ENCODE measurements at regions not wholly inside any gene's neighbourhood (a gene's known extent, or its start where the extent isn't known, plus 50 kb on each side); places are given as distances from the start of the nearest gene placed in this dataset.

- intact Hi-C loops (cut with DNase I) = no loop called here
- no peak overlapping the region for H3K27ac ChIP-seq
- TF ChIP-seq POLR2A (IDR thresholded peaks at IDR 0.05) (no peak), POLR2AphosphoS5 (IDR thresholded peaks at IDR 0.05; ENCODE audit: insufficient read depth in 1 of 2, low read depth in 1 of 2) (no peak)
- TF ChIP-seq, protein P1, sequence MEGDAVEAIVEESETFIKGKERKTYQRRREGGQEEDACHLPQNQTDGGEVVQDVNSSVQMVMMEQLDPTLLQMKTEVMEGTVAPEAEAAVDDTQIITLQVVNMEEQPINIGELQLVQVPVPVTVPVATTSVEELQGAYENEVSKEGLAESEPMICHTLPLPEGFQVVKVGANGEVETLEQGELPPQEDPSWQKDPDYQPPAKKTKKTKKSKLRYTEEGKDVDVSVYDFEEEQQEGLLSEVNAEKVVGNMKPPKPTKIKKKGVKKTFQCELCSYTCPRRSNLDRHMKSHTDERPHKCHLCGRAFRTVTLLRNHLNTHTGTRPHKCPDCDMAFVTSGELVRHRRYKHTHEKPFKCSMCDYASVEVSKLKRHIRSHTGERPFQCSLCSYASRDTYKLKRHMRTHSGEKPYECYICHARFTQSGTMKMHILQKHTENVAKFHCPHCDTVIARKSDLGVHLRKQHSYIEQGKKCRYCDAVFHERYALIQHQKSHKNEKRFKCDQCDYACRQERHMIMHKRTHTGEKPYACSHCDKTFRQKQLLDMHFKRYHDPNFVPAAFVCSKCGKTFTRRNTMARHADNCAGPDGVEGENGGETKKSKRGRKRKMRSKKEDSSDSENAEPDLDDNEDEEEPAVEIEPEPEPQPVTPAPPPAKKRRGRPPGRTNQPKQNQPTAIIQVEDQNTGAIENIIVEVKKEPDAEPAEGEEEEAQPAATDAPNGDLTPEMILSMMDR (IDR thresholded peaks at IDR 0.05) = no peak
- no peaks in the 10 kb centered on the region for H3K36me3 ChIP-seq
- no peaks in the 10 kb centered on the region for H3K4me1 ChIP-seq
- H3K4me3 ChIP-seq = no peak overlapping the region
- H3K9me3 ChIP-seq = no peaks in the 10 kb centered on the region
- H3K27me3 ChIP-seq = no peaks in the 10 kb centered on the region
- no peak for DNase-seq (ENCODE audit: extremely low spot score in 2 of 2)
Observed at GRCh38 chr18:47632970-47633635, 297.4 kb downstream of the SMAD2 start.

DNA sequence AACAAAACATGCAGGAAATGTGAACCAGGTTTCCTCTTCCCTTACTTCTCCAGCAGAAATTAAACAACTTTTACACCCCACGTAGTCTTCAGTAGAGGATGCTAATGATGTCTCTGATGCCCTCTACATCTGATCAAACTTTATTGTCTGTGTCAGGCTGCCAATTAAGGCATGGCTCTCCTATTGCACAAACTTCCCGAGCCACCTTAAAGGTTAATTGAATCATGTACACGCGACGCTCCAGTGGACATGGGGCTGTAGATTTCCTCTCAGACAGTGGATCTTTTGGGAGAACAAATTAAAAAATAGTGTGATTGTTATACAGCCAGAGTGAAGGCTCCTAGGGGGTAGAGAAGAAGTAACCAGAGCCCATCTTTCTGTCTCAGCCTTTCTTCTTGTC is 301.6 kb downstream of the SMAD2 start:
- no peak for DNase-seq (ENCODE audit: extremely low spot score in 2 of 2)
- Histone ChIP-seq H3K4me3 (no peak overlapping the region), H3K27me3 (no peaks in the 10 kb centered on the region), H3K27ac (no peak overlapping the region), H3K9me3 (no peaks in the 10 kb centered on the region), H3K4me1 (no peaks in the 10 kb centered on the region), H3K36me3 (no peaks in the 10 kb centered on the region)
- intact Hi-C loops (cut with DNase I) = no loop called here
- TF ChIP-seq, protein P1 (IDR thresholded peaks at IDR 0.05) = no peak
- TF ChIP-seq POLR2AphosphoS5 (IDR thresholded peaks at IDR 0.05; ENCODE audit: insufficient read depth in 1 of 2, low read depth in 1 of 2) (no peak), POLR2A (IDR thresholded peaks at IDR 0.05) (no peak)

DNA sequence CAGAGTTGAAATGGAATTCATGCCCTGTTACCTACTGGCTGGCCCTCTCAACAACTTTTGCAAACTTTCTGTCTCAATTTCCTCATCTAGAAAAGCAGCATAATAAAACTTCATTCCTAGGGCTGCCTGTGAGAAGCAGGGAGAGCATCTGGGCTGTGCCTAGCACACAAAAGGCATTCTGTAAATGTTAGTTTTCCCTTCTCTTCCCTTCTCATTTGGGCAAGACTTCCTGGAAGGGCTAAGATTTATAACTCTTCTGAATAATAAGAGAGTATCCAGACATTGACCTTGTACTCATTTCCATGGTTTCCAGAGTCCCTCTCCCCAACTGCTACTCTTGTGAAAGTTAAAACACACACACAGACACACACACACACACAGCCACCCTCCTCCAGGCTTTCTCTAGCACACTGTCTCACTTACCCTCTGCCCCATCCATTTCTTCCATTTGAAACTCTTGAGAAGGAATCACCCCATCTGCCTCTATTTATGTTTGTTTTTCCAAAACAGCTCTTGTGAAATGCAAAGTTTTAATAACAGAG is 302.1 kb downstream of the SMAD2 start:
- intact Hi-C loops (cut with DNase I) = no loop called here
- no peak overlapping the region for H3K27ac ChIP-seq

GRCh38 chr18:47627030-47627429 is 303.4 kb downstream of the SMAD2 start:
- H3K27ac ChIP-seq = no peak overlapping the region
- TF ChIP-seq POLR2AphosphoS5 (IDR thresholded peaks at IDR 0.05; ENCODE audit: insufficient read depth in 1 of 2, low read depth in 1 of 2) (no peak), POLR2A (IDR thresholded peaks at IDR 0.05) (no peak)
- TF ChIP-seq, protein P1 (IDR thresholded peaks at IDR 0.05) = no peak
- intact Hi-C loops (cut with DNase I) = no loop called here

More for the DNA sequence above, 302.1 kb downstream of the SMAD2 start:
- H3K4me3 ChIP-seq = no peak overlapping the region
- DNase-seq (ENCODE audit: extremely low spot score in 2 of 2) = no peak
- no peaks in the 10 kb centered on the region for H3K36me3 ChIP-seq
- TF ChIP-seq, protein P1 (IDR thresholded peaks at IDR 0.05) = no peak
- no peak for TF ChIP-seq POLR2A (IDR thresholded peaks at IDR 0.05)
- no peak for TF ChIP-seq POLR2AphosphoS5 (IDR thresholded peaks at IDR 0.05; ENCODE audit: insufficient read depth in 1 of 2, low read depth in 1 of 2)
- no peaks in the 10 kb centered on the region for H3K27me3 ChIP-seq
- H3K9me3 ChIP-seq = no peaks in the 10 kb centered on the region
- no peaks in the 10 kb centered on the region for H3K4me1 ChIP-seq

DNA sequence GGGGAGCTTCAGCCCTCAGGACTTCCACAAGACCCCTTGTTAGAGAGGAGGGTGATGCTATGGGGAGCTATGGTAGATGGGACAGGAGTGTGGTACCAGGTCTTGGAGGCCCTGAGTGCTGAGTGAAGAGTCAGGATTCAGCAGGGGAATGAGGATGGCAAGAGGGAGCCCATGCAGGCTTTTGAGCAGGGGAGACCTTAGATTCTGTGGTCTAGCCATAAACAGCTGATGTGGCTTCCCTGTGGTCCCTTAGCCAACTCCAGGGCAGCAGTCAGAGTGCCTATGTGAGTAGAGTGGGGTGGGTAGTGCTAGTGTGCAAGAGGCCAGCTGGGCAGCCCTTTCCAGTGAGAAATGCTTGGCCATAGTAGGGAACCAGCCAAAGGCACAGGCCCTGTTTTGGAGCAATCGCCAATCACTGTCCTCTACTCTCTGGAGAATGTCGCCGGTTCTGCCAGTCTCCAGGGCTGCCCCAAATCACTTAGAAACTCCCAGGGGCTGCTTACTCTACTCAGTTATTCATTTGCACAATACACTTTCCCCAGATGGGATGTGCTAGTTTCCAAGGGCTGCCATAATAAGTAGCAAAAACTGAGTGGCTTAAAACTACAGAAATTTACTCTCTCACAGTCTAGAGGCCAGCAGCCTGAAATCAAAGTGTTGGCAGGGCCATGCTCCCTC is 310.5 kb downstream of the SMAD2 start:
- DNase-seq (ENCODE audit: extremely low spot score in 2 of 2) = peak; percentile 37 to 58
- H3K27ac ChIP-seq = no peak overlapping the region
- TF ChIP-seq POLR2A (IDR thresholded peaks at IDR 0.05) (no peak), POLR2AphosphoS5 (IDR thresholded peaks at IDR 0.05; ENCODE audit: insufficient read depth in 1 of 2, low read depth in 1 of 2) (no peak)
- TF ChIP-seq, protein P1 (IDR thresholded peaks at IDR 0.05) = no peak

More at GRCh38 chr18:47627030-47627429, 303.4 kb downstream of the SMAD2 start:
- Histone ChIP-seq H3K36me3 (no peaks in the 10 kb centered on the region), H3K4me1 (no peaks in the 10 kb centered on the region), H3K27me3 (no peaks in the 10 kb centered on the region), H3K9me3 (no peaks in the 10 kb centered on the region), H3K4me3 (no peak overlapping the region)
- no peak for DNase-seq (ENCODE audit: extremely low spot score in 2 of 2)

More for the DNA sequence above, 310.5 kb downstream of the SMAD2 start:
- Histone ChIP-seq H3K9me3 (no peaks in the 10 kb centered on the region), H3K36me3 (no peaks in the 10 kb centered on the region), H3K27me3 (no peaks in the 10 kb centered on the region), H3K4me3 (no peak overlapping the region), H3K4me1 (no peaks in the 10 kb centered on the region)
- intact Hi-C loops (cut with DNase I) = no loop called here

All from vagina (tissue), 2 donors.